HG03045 (cell line): ENCODE measurements at regions not wholly inside any gene's neighbourhood (a gene's known extent, or its start where the extent isn't known, plus 50 kb on each side); places are given as distances from the start of the nearest gene placed in this dataset.

Source experiments
- ATAC-seq: cut with Tn5 transposase; IDR thresholded peaks from one replicate; pipeline ENCODE4 v1.9.1; 2021; ENCODE audit warnings: mild to moderate bottlenecking, moderate library complexity; ENCODE audit not compliant: unreplicated experiment

GRCh38 chr20:7458459-7458858, 481.8 kb downstream of the HAO1 start:
- ATAC-seq, result no peak

- ATAC-seq, result no peak
Observed at GRCh38 chr20:7459083-7459482, 481.2 kb downstream of the HAO1 start.

- no peak for ATAC-seq
Observed at GRCh38 chr20:7463290-7463689, 477.0 kb downstream of the HAO1 start.

GRCh38 chr20:7470912-7471311, 469.3 kb downstream of the HAO1 start:
- no peak for ATAC-seq

- no peak for ATAC-seq
Observed at GRCh38 chr20:7490288-7490687, 450.0 kb downstream of the HAO1 start.

GRCh38 chr20:7492257-7492656, 448.0 kb downstream of the HAO1 start:
- ATAC-seq, result no peak

GRCh38 chr20:7493311-7493710, 446.9 kb downstream of the HAO1 start:
- ATAC-seq, result no peak

GRCh38 chr20:7496394-7496991, 443.8 kb downstream of the HAO1 start:
- ATAC-seq, result no peak

GRCh38 chr20:7497985-7498384, 442.3 kb downstream of the HAO1 start:
- no peak for ATAC-seq

GRCh38 chr20:7499201-7499600, 441.1 kb downstream of the HAO1 start:
- no peak for ATAC-seq

GRCh38 chr20:7500231-7500663, 440.0 kb downstream of the HAO1 start:
- no peak for ATAC-seq

GRCh38 chr20:7503501-7503900, 436.8 kb downstream of the HAO1 start:
- ATAC-seq, result no peak

- ATAC-seq, result no peak
Observed at GRCh38 chr20:7505152-7505834, 435.0 kb downstream of the HAO1 start.

GRCh38 chr20:7505835-7506221, 434.4 kb downstream of the HAO1 start:
- no peak for ATAC-seq

- no peak for ATAC-seq
Observed at GRCh38 chr20:7516621-7517111, 423.6 kb downstream of the HAO1 start.

- no peak for ATAC-seq
Observed at GRCh38 chr20:7520361-7520760, 419.9 kb downstream of the HAO1 start.

GRCh38 chr20:7523288-7523687, 417.0 kb downstream of the HAO1 start:
- ATAC-seq, result no peak

- no peak for ATAC-seq
Observed at GRCh38 chr20:7540018-7540417, 400.2 kb downstream of the HAO1 start.

- no peak for ATAC-seq
Observed at GRCh38 chr20:7540923-7541322, 399.3 kb downstream of the HAO1 start.

- ATAC-seq, result no peak
Observed at GRCh38 chr20:7571101-7571500, 369.2 kb downstream of the HAO1 start.

- ATAC-seq, result no peak
Observed at GRCh38 chr20:7571521-7572055, 368.7 kb downstream of the HAO1 start.

- no peak for ATAC-seq
Observed at GRCh38 chr20:7579888-7580287, 360.4 kb downstream of the HAO1 start.
